GM19328 (cell line): ENCODE measurements at regions not wholly inside any gene's neighbourhood (a gene's known extent, or its start where the extent isn't known, plus 50 kb on each side); places are given as distances from the start of the nearest gene placed in this dataset.

ENCODE experiments used
- ATAC-seq: cut with Tn5 transposase; IDR thresholded peaks from one replicate; pipeline ENCODE4 v1.9.1; 2021; ENCODE audit warnings: mild to moderate bottlenecking, moderate library complexity; ENCODE audit not compliant: unreplicated experiment

DNA sequence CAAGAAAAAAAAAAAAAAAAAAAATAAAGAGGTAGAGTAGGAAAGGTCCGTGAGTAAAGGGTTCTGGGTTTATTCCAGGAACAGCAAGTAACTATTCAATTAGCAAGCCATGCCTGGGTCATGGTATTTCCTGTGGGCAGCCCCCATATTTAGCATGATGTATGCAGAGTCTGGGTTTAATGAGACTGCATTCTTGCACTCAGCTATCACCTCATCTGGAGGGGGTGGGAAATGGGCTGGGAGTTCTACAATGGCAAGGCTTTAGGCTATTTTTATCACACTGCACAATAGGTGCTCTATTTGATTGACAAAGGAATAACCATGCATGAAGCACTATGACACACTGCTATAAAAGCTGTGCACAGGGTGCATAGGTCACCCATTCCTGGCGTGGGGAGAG lies 104.0 kb upstream of the CCL2 start:
- no peak for ATAC-seq

DNA sequence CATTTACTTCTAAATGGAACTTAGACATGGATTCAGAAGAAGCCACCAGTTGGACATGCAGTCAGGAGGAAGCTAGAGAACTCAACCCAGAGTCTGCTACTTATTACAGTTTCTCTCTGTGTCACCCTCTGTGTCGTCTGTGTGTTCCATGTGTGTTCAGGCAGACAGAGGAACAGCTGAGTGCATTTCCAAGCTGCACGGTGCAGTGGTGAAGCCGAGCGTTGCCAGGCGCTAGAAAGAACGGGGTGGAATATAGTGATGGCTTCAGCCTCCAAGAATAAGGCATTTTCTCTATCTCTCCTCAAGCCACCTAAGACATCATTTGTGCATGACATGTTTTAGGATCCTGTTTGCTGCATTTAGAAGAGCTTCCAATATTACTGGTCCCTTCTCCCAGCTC lies 101.1 kb upstream of the CCL2 start:
- ATAC-seq = no peak

DNA sequence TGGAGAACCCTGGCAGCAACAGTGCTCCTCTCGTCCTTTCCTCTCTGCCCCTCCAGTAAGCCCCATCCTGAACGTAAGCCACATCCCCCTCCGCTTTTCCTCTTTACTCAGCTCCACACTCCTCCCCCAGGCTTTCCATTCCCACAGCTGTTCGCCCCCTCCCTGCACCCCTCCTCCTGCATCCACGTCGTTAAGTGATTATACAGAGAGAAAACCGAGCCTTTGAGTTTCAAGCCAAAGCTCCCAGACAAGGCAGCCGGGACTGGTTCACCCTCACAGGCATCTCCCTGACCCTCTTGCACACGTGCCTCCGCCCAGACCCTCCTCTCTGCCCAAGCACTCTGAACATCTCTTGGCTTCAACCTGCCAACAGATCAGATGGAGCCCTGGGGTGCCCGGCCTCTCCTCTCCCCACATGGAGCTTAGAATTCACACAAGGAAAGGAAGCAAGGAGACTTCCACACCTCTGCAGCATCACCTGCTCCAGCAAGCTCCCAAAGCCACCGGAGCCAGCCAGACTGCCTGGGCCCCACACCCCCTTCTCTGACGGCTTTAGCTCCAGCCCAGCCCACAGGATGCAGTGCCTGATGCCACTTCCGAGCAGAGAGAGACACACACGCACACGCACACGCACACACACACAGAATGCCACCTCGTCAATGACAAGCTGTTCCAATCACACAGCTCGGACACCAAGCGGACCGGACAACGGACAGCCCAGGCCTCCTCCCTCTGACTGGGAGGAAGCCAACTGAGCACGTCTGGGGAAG lies 99.9 kb upstream of the CCL2 start:
- ATAC-seq = no peak

DNA sequence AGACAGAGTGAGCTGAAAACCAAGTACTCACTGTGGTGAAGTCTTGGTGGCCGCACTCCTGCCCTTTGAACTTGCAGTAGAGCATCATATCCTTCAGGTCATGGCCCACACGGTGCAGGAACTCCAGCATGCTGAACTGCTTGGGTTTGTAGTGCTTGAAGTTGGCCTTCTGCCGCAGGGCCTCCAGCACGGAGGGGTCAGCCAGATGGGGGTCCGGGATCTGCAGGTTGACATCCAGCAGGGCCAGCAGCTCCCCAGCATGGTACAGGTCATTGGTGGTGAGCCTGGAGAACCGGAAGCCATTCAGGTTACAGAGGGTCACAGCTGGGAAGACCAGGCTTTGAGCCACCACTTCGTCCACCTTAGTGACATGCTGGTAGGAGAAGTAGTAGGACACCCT lies 99.1 kb upstream of the CCL2 start:
- ATAC-seq = no peak

DNA sequence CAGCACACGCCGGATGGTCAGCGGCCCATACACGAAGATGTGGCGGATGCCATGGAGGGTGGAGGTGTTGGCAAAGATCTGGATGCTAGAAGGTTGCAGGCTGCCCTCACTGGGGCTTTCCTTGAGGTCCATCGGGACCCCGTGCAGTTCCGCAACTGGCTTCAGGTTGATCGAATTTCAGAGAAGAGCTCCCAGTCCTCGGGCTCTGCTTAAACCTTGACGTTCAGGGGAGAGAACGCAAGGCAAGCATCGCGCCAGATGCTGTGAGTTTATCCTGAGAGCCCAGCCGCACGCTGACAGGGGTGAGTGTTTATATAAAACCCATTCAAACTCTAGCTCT lies 98.7 kb upstream of the CCL2 start:
- ATAC-seq = no peak

DNA sequence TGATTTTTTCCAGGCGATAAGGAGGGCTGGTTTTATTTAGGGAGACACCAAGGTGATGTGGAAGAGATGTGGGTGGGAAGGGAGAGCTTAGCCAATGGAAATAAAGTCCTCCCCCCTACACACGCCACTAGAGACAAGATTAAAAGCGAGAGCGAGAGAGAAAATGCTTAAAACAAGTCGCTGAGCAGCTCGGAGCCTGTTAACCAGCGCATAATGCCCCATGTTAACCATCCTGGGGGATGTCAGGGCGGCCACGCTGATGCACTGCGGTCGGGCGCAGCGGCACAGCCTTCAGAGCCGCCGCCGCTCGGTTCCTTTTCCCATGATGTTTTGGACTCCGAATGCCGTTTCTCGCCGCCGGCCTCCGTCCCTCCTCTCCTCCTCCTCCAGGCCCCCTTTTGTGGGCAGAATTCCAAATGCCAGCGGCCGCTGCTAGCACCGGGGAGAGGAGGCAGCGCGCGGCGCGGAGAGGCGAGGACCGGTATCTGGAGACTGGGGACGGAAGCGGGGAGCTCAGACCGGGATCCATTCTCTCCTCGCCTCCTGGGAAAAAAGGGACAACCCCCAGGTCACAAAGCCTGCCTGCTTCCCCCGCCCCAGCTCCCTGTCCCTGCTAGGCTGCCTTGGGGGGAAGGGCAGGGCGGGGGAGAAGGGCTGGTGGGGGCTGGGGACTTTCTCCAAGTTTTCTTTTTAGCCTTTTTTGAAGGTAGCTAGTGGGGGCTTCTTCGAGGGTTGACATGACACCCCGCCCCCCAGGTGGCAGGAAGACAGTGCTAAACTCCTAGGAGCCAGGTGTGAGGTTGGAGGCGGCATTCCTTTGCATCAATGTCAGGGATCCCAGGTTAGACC lies 98.1 kb upstream of the CCL2 start:
- no peak for ATAC-seq

DNA sequence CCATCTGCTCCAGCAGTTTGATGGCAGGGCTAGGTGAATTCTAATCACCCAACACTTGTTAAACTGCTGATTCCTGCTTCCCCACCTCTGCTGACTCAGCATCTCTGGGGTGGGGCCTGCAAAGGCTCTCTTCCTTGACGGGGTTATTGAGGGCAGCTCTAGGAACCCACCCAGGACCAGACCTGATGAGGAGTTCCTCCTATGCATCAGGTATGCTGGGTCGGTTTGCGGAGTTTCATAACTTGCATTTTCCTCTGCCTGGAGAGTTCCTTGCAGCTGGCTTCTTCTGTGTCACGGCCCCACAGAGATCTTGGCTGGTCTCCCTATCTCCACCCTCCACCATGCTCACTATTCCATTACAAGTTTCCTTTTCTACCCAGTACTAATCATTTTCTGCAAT lies 93.4 kb upstream of the CCL2 start:
- no peak for ATAC-seq

DNA sequence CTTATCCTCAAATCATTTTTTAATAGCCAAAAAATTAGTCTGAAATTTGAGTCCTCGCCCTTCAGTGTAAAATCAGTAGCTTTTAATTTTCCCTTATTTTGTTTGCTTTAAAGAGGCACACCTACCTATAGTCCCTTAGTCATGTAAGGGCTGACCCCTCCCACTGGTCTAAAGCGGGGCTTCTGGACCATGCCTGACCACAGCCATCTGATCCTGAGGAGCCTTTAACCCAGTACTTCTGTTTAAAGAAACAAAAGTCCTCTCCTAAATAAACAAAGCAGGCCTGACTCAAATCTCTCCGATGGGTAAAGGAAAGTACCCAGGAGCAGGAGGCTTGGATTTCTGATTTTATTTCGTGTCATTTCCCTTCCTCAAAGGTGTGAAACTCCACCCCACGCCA lies 92.0 kb upstream of the CCL2 start:
- no peak for ATAC-seq

DNA sequence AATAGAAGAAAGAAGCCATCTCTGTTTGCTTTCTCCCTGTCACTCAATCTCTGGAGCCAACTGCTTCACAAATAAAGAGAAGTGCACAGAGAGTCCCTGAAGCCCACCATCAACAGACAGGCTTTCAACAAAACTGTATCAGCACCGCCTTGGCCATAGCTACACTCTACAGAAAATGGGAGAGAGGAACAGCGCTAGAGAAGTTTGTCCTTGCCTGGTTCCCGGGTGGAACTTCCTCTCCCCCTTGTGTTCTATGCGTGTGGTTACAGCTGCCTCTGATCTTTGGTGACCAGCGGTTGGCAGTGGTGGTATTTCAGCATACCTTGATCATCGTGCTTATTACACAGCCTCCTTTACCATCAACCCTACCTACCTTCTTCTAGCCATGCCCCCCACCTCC lies 91.4 kb upstream of the CCL2 start:
- ATAC-seq = no peak

DNA sequence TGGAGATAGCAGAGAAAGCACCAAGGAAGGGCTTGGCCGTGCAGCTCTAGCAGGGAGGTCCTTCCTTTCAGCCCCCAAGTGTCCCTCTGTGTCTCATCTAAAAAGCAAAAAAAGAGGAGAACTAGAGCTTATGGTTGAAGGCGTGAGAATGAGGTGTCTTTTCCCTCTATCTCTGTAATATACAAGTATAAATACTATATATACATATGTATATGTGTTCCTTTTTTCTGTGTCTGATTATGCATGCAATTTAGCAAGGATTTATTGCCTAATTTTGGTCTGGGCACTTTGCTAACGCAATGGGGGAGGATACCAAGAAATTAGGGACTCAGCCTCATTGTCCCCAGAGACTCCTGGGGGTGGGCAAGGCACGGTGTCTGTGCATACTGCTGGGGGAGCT lies 90.2 kb upstream of the CCL2 start:
- no peak for ATAC-seq

DNA sequence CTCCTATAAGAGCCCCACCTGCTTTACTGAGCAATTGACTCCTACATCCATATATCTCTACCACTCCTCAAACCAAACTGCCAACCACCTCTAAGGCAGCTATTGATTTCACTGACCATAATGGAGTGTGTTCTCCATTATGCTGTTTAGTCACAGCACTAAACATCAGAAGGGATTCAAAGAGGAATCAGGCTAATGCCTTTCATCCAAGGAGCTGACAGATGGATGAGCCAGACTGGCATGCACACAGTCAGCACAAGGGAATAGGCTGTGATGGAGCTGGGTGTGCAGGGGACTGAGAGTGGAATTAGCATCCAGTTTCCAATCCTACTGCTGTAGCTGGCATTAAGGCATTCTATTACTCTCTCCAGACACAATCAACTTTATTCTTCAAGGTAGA lies 88.7 kb upstream of the CCL2 start:
- no peak for ATAC-seq

DNA sequence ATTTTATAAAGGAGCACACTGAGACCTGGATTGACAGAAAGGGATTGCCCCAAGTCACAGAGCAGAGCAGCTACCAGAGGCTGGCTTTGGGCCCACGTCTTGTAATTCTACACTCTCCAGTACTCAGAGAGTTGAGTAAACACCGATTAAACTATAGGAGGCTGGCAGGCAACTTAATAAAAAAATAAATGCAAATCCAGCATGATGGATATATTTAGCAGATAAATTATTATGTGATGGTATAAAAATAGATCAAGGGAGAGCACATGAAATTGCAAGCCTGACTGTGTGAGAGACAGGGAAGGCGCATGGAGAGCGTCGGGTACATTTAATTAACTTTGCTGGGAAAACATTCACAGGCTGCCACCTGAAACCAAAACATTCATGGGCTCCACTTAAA lies 87.7 kb upstream of the CCL2 start:
- ATAC-seq = no peak

DNA sequence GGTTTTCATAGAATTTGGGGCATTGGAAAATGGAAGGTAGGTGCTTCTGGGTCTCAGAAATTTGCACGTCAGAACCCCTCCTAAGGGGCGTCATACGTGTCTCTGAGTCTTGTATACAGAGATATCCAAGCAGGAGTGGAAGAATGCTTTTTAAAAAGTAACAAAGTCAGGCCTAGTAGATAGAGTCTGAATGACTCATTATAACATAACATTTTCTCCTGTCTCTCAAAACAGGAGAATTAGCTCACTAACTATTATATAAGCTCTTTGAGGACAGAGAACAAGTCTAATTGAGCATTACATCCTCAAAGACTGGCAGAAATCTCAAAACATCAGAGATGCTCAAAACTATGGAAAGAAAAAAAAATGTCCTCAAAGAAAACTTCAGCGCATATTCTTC lies 86.1 kb upstream of the CCL2 start:
- no peak for ATAC-seq

DNA sequence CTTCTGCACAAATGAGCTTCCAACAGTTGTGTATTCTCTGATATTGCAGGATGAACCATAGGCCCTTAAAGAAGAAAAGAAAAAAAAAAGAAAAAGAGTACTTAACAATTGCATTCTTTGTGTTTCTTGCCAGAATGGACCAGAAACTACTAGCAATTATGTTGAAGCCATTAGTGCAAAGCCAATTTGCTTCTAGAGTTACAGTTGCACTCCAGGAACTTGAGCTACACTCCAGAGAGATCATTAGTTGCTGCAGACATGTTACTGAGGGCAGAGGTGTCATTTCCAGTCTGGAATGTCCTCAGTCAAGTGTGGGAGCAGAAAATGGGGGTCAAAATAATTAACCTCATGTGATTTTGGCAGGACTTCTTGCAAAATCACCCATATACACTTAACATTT lies 85.6 kb upstream of the CCL2 start:
- ATAC-seq = no peak

DNA sequence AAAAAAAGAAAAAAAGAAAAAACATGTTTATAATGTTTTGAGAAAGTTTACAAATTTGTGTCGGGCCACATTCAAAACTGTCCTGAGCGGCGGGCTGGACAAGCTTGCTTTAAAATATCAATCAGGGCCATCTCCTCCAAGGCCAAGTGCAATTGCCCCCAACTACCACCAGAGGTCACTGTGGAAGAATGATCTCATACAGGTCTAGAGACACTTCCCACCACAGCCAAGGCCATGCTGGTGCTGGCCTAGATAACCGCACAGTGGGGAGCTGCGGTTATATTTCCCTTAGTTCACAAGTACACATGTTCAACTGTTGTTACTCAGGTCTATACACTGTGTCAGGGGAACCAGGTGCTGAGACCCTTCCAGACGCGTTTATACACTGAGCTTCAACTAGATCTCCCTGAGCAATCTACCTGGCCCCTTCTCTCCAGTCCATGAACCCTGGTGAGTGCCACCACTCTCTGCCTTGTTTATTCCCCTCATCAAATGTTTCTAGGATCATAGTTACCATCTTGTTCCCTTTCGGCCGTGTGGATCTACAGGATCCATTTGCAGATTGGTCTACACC lies 83.8 kb upstream of the CCL2 start:
- ATAC-seq = no peak

DNA sequence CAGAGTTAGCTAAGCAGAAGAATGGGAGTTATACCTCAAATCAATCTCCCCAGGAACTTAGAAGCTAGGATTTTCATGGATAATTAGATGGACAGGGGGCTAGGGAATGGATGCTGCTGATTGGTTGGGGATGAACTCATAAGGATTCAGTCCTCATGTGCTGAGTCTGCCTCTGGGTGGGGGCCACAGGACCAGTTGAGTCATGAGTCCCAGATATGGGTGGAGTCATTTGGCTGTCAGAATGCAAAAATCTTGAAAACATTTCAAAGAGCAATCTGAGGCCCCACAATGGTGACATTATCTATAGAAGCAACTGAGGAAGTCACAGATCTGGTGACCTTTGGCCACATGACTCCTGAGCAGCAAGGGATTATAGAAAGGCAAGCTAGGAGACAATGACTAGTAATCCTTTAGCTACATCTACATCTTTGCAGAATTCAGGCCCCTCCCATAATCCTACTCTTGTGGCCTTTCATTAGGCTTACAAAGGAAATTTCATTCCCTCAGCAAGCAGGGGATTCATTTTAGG lies 82.6 kb upstream of the CCL2 start:
- no peak for ATAC-seq

DNA sequence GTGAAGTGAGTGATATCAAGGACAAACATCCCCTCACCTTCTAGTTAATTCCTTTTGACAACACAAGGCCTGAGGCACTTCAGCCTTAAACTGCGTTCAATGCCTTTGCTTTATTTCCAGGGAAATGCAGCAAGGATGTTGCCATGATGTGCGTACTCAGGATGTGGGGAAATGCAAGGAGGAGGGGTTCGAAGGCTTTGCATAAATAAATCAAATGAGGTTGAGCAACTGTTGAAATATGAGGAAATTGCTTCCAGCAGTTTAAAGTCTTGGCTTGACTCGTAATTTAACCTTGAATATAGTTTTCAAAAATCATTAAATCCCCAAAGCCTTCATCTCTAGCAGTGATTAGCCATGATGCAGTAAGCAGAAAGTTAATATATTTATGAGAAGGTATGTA lies 81.8 kb upstream of the CCL2 start:
- ATAC-seq = no peak

DNA sequence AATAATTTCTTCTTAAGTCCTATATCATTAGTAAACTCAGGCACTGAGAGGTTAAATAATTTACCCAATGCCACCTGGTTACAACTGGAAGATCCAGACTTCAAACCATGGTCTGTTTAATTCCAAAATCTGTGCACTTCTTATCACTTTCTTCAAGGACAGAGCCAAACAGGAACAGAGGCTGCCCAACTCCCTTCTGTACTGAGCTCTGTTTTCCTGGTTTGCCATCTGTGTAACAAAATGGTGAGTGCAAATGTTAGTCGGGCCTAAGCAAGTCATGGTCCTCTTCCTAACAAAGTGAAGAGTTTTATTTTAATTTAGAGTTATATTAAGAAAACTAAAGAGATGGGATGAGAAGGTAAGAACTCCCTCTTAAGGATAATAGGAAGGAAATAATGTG lies 80.6 kb upstream of the CCL2 start:
- ATAC-seq = no peak

DNA sequence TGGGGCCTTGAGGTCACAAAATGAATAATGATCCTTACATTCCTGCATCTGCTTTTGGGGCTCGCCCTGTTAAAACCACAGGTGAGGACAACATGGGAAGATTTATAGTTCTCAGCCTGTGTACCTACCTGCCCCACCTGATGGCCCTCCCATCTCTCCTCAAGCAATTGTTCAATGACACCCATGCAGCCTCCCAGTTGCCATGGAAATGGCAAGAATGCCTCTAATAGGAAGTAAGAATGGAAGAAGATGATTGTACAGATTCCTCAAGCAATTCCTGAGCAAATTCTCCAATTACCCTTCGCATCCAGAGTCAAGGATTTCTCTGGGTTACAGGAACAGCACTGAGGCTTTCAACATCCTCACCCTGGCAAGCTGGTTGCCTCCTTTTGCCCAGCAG lies 78.6 kb upstream of the CCL2 start:
- ATAC-seq = no peak

DNA sequence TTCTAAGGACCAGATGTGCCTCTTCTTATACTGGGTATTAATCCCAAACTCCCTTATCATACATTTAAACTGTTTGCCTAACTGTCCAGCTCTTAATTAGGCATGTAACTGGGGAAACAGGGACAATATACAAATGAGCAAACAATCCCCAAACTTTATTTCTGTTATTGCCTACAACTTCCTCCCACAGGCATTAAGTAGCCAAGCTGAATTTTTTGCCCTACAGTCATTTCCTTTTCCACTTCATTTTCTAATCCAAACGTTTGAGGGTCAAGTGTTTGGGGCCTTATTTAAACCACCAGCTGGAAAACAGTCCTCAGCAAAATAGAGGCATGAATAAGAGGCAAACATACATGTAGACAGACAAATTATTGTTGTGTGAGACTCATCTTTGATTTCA lies 77.4 kb upstream of the CCL2 start:
- ATAC-seq = no peak

DNA sequence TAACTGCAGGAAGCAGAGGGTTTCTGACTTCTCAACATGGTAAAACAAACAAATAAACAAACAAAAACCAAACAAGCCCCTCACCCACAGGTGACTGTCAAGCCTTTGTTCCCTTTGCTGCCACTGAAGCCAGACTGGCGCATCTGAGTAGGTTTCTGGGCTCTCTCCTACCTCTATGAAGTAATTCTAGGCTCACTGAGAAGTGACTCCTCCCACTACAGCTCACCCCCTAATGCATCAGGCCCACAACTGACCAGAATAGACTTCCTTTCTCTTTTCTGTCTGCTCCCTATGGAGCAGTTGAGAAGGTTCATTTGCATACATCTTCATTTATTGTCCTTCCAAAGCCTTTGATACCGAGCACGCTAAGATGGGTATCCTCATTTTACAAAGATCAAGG lies 77.0 kb upstream of the CCL2 start:
- ATAC-seq = no peak
